ENCODE measurements at regions not wholly inside any gene's neighbourhood (a gene's known extent, or its start where the extent isn't known, plus 50 kb on each side); places are given as distances from the start of the nearest gene placed in this dataset.

DNA sequence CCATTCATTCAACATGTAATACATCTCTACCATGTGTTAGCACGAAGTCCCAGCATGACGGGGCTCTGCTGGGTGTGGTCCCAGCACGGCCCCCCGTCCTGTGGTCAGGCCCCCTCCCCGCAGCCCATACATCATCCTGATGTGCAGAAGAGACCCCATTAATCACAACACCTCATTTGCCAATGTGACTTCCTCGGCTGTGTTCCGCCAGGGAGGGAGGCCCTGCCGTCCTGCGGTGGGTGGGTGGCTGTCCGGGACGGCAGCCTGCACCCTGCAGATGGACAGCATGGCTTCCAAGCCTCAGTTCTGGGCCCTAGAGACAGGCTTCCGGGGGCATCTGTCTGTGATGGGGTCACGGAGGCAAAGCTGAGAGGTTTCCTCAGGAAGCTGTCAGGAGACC lies 254.0 kb downstream of the CYP26B1 start (continued):
- TF ChIP-seq, protein P1, sequence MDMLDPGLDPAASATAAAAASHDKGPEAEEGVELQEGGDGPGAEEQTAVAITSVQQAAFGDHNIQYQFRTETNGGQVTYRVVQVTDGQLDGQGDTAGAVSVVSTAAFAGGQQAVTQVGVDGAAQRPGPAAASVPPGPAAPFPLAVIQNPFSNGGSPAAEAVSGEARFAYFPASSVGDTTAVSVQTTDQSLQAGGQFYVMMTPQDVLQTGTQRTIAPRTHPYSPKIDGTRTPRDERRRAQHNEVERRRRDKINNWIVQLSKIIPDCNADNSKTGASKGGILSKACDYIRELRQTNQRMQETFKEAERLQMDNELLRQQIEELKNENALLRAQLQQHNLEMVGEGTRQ (IDR thresholded peaks at IDR 0.05; ENCODE audit: low read length) = no peak
- TF ChIP-seq CBX5 (IDR thresholded peaks at IDR 0.05; ENCODE audit: low read depth, low read length) = no peak
- TF ChIP-seq, protein P2, sequence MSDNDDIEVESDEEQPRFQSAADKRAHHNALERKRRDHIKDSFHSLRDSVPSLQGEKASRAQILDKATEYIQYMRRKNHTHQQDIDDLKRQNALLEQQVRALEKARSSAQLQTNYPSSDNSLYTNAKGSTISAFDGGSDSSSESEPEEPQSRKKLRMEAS (IDR thresholded peaks at IDR 0.05) = no peak
